ENCODE measurements at regions not wholly inside any gene's neighbourhood (a gene's known extent, or its start where the extent isn't known, plus 50 kb on each side); places are given as distances from the start of the nearest gene placed in this dataset.
"Not testable (repeated sequence)": the region's sequence is repeated elsewhere in the genome, so short reads cannot be mapped to it uniquely, and the experiment has no call there.

DNA sequence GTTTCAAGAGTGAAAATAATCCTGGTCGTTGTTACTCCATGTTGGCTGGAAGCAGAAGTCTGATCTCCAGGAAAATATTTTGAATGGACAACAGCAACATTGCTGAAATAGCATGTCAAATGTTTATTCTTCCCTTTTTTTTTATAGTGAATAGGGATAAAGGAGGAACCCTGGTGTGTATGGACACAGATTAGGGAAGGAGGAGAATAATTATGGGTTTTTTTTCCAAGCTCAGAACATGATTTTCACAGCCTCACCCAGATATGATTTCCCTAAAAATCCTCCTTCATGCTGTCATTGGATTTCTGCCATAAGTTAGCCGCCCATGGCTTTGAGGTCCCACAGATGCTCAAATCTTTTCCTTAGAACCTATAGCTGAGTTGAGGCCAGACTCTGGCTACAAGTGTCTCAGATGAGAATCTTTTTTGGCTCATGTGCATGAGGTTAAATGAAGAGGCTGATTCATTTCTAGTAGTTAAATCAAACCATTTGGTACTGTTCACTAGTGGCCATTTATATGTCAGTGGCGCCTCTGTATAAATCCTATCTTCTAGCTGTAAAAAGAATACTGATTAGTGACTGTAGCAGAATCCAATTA, 65.5 kb upstream of the LIFR start:
- intact Hi-C loops (cut with micrococcal nuclease): no loop called here
- no peak overlapping the region for H3K27ac Mint-ChIP-seq

DNA sequence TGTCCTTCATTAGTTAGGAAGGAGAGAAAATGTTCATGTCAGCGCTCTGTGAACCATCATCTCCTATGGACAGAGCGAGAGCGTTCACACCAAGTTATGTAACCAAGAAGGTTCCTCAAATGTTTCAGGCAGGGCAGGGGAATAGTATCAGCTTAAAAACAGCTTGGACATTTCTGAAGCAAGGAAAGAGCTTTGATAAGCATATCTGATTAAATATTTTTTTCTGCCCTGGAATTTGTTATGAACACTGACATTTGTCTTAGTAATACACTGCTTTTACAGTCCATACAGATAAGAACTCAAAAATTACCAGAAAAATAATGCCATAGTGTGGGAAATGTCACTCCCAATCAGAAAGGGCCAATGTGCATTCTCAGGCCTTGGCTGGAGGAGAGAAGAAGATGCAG, 66.3 kb upstream of the LIFR start:
- H3K4me3 Mint-ChIP-seq: no peak overlapping the region
- peaks cover under 1 to 13% (median 6%) of the 10 kb centered on the region in 3 donors for H3K9me3 ChIP-seq (ENCODE audit: control extremely low read depth in 1 of 3, control insufficient read depth in 2 of 3, insufficient read depth in 1 of 3, low read length in 2 of 3)
- no peak overlapping the region for H3K9ac ChIP-seq (ENCODE audit: low read length)
- POLR2A ChIA-PET: no interaction called here
- no peak overlapping the region for H3K27ac Mint-ChIP-seq
- H3K4me3 ChIP-seq (ENCODE audit: control extremely low read depth in 1 of 5, extremely low read depth in 1 of 5, insufficient read depth in 1 of 5, low read depth in 2 of 5, low read length in 4 of 5): no peak overlapping the region
- H3K27ac ChIP-seq (ENCODE audit: low read length in 2 of 2): no peak overlapping the region
- H3K27me3 Mint-ChIP-seq: peaks cover 3% of the 10 kb centered on the region
- no peaks in the 10 kb centered on the region for H3K4me1 Mint-ChIP-seq
- intact Hi-C loops (cut with micrococcal nuclease): no loop called here
- DNase-seq (no peak), ATAC-seq (ENCODE audit: low read depth) (no peak)
- 48% methylated on average over 3 of the region's 3 CpGs for WGBS (ENCODE audit: insufficient coverage)
- H3K27me3 ChIP-seq (replicated peaks in 1 of 4; ENCODE audit: control extremely low read depth in 1 of 4, control insufficient read depth in 3 of 4, insufficient read depth in 4 of 4, low read length in 3 of 4): no peaks in the 10 kb centered on the region
- H4K20me1 ChIP-seq (ENCODE audit: control insufficient read depth, insufficient read depth, low read length, poor library complexity, severe bottlenecking): no peaks in the 10 kb centered on the region
- H3K4me2 ChIP-seq (replicated peaks; ENCODE audit: low read depth, low read length, poor library complexity, severe bottlenecking): no peak overlapping the region
- H3K36me3 ChIP-seq (replicated peaks in 1 of 2; ENCODE audit: control extremely low read depth in 1 of 2, control insufficient read depth in 1 of 2, extremely low read depth in 1 of 2, insufficient read depth in 2 of 2, low read length in 1 of 2): no peaks in the 10 kb centered on the region
- no peak for TF ChIP-seq EZH2 (IDR thresholded peaks at IDR 0.05; ENCODE audit: borderline replicate concordance, insufficient read depth, low read depth, low read length, poor library complexity, severe bottlenecking)
- TF ChIP-seq, protein P1, sequence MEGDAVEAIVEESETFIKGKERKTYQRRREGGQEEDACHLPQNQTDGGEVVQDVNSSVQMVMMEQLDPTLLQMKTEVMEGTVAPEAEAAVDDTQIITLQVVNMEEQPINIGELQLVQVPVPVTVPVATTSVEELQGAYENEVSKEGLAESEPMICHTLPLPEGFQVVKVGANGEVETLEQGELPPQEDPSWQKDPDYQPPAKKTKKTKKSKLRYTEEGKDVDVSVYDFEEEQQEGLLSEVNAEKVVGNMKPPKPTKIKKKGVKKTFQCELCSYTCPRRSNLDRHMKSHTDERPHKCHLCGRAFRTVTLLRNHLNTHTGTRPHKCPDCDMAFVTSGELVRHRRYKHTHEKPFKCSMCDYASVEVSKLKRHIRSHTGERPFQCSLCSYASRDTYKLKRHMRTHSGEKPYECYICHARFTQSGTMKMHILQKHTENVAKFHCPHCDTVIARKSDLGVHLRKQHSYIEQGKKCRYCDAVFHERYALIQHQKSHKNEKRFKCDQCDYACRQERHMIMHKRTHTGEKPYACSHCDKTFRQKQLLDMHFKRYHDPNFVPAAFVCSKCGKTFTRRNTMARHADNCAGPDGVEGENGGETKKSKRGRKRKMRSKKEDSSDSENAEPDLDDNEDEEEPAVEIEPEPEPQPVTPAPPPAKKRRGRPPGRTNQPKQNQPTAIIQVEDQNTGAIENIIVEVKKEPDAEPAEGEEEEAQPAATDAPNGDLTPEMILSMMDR (IDR thresholded peaks at IDR 0.05): no peak
- H3K9me3 Mint-ChIP-seq (ENCODE audit: insufficient read depth): peaks cover 14% of the 10 kb centered on the region
- no peak overlapping the region for H2AFZ ChIP-seq (ENCODE audit: insufficient read depth, low read depth, low read length, poor library complexity, severe bottlenecking)
- CTCF ChIA-PET: no interaction called here
- no peaks in the 10 kb centered on the region for H3K79me2 ChIP-seq (ENCODE audit: control insufficient read depth, insufficient read depth, low read length)
- no peaks in the 10 kb centered on the region for H3K4me1 ChIP-seq (ENCODE audit: control insufficient read depth in 2 of 2, insufficient read depth in 2 of 2, low read length in 2 of 2)

More for the DNA sequence above, 65.5 kb upstream of the LIFR start:
- peaks cover 2 to 18% (median 6%) of the 10 kb centered on the region in 3 donors for H3K9me3 ChIP-seq (ENCODE audit: control extremely low read depth in 1 of 3, control insufficient read depth in 2 of 3, insufficient read depth in 1 of 3, low read length in 2 of 3)
- no peaks in the 10 kb centered on the region for H3K4me1 ChIP-seq (ENCODE audit: control insufficient read depth in 2 of 2, insufficient read depth in 2 of 2, low read length in 2 of 2)
- ChIA-PET CTCF (no interaction called here), POLR2A (no interaction called here)
- H3K27me3 ChIP-seq (replicated peaks in 1 of 4; ENCODE audit: control extremely low read depth in 1 of 4, control insufficient read depth in 3 of 4, insufficient read depth in 4 of 4, low read length in 3 of 4): no peaks in the 10 kb centered on the region
- no peak overlapping the region for H3K4me3 ChIP-seq (ENCODE audit: control extremely low read depth in 1 of 5, extremely low read depth in 1 of 5, insufficient read depth in 1 of 5, low read depth in 2 of 5, low read length in 4 of 5)
- H3K27ac ChIP-seq (ENCODE audit: low read length in 2 of 2): no peak overlapping the region
- H3K4me2 ChIP-seq (replicated peaks; ENCODE audit: low read depth, low read length, poor library complexity, severe bottlenecking): no peak overlapping the region
- DNase-seq: no peak
- no peak for ATAC-seq (ENCODE audit: low read depth)
- Mint-ChIP-seq H3K4me1 (no peaks in the 10 kb centered on the region), H3K9me3 (ENCODE audit: insufficient read depth) (peaks cover 19% of the 10 kb centered on the region), H3K27me3 (peaks cover 3% of the 10 kb centered on the region), H3K4me3 (no peak overlapping the region)
- WGBS (ENCODE audit: insufficient coverage): 100% methylated on average over 1 of the region's 3 CpGs
- H3K36me3 ChIP-seq (replicated peaks in 1 of 2; ENCODE audit: control extremely low read depth in 1 of 2, control insufficient read depth in 1 of 2, extremely low read depth in 1 of 2, insufficient read depth in 2 of 2, low read length in 1 of 2): no peaks in the 10 kb centered on the region
- H2AFZ ChIP-seq (ENCODE audit: insufficient read depth, low read depth, low read length, poor library complexity, severe bottlenecking): no peak overlapping the region
- no peaks in the 10 kb centered on the region for H4K20me1 ChIP-seq (ENCODE audit: control insufficient read depth, insufficient read depth, low read length, poor library complexity, severe bottlenecking)
- no peaks in the 10 kb centered on the region for H3K79me2 ChIP-seq (ENCODE audit: control insufficient read depth, insufficient read depth, low read length)
- TF ChIP-seq EZH2 (IDR thresholded peaks at IDR 0.05; ENCODE audit: borderline replicate concordance, insufficient read depth, low read depth, low read length, poor library complexity, severe bottlenecking): no peak
- TF ChIP-seq, protein P1 (IDR thresholded peaks at IDR 0.05): no peak
- no peak overlapping the region for H3K9ac ChIP-seq (ENCODE audit: low read length)

DNA sequence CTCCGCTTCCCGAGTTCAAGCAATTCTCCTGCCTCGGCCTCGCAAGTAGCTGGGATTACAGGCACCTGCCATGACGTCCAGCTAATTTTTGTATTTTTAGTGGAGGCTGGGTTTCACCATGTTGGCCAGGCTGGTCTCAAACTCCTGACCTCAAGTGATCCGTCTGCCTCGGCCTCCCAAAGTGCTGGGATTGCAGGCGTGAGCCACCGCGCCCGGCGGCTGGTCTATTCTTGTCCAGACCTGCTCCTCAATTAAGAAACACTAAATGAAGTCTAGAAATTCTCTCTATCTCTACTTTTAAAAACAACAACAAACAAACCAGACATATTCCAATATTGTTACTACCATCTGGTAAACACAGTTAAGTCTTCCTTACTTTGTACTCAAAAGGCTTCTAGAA, 68.1 kb upstream of the LIFR start:
- H3K79me2 ChIP-seq (ENCODE audit: control insufficient read depth, insufficient read depth, low read length); intact Hi-C loops (cut with micrococcal nuclease); POLR2A ChIA-PET; H3K4me2 ChIP-seq (replicated peaks; ENCODE audit: low read depth, low read length, poor library complexity, severe bottlenecking); ATAC-seq (ENCODE audit: low read depth); H3K27me3 ChIP-seq (replicated peaks in 1 of 4; ENCODE audit: control extremely low read depth in 1 of 4, control insufficient read depth in 3 of 4, insufficient read depth in 4 of 4, low read length in 3 of 4); H3K4me3 Mint-ChIP-seq; H3K4me1 ChIP-seq (ENCODE audit: control insufficient read depth in 2 of 2, insufficient read depth in 2 of 2, low read length in 2 of 2); H3K9me3 ChIP-seq (ENCODE audit: control extremely low read depth in 1 of 3, control insufficient read depth in 2 of 3, insufficient read depth in 1 of 3, low read length in 2 of 3); H3K4me1 Mint-ChIP-seq; H3K4me3 ChIP-seq (ENCODE audit: control extremely low read depth in 1 of 5, extremely low read depth in 1 of 5, insufficient read depth in 1 of 5, low read depth in 2 of 5, low read length in 4 of 5); H3K36me3 ChIP-seq (replicated peaks in 1 of 2; ENCODE audit: control extremely low read depth in 1 of 2, control insufficient read depth in 1 of 2, extremely low read depth in 1 of 2, insufficient read depth in 2 of 2, low read length in 1 of 2); H3K27me3 Mint-ChIP-seq; H3K27ac Mint-ChIP-seq; H3K9ac ChIP-seq (ENCODE audit: low read length); CTCF ChIA-PET; DNase-seq; H2AFZ ChIP-seq (ENCODE audit: insufficient read depth, low read depth, low read length, poor library complexity, severe bottlenecking); H4K20me1 ChIP-seq (ENCODE audit: control insufficient read depth, insufficient read depth, low read length, poor library complexity, severe bottlenecking); H3K27ac ChIP-seq (ENCODE audit: low read length in 2 of 2): not testable (repeated sequence)
- H3K9me3 Mint-ChIP-seq (ENCODE audit: insufficient read depth): peaks cover 10% of the 10 kb centered on the region
- 85% methylated on average over 8 of the region's 12 CpGs for WGBS (ENCODE audit: insufficient coverage)
